SK-N-SH treated with all-trans-retinoic acid at 6 μM for 48 hours (cell line): ENCODE measurements at regions not wholly inside any gene's neighbourhood (a gene's known extent, or its start where the extent isn't known, plus 50 kb on each side); places are given as distances from the start of the nearest gene placed in this dataset.

Source experiments
- ATAC-seq: fragments of 200-7000 bp; cut with Tn5 transposase; 3 replicates; pipeline ENCODE4 v1.9.1; 2020; ENCODE audit warnings: mild to moderate bottlenecking, moderate library complexity
- ARNTL ChIP-seq: fragments of 450-650 bp; formaldehyde crosslinking; IDR thresholded peaks from 2 replicates; pipeline ENCODE4 v1.5.0; 2020; ENCODE audit warnings: low read depth, mild to moderate bottlenecking, moderate library complexity, borderline replicate concordance
- BACH2 ChIP-seq: fragments of 250-450 bp; sonication (Bioruptor Pico); IDR thresholded peaks from 2 replicates; pipeline ENCODE4 v1.9.0; 2021; ENCODE audit warnings: mild to moderate bottlenecking, borderline replicate concordance
- CREB5 ChIP-seq: fragments of 250-450 bp; sonication (Bioruptor Pico); IDR thresholded peaks from 2 replicates; pipeline ENCODE4 v1.5.1; 2020; ENCODE audit warnings: low read depth, mild to moderate bottlenecking, moderate library complexity
- CSRNP3 ChIP-seq: fragments of 250-450 bp; sonication (Bioruptor Pico); IDR thresholded peaks from 2 replicates; pipeline ENCODE4 v1.5.1; 2021; ENCODE audit warnings: mild to moderate bottlenecking, moderate library complexity
- ESRRG ChIP-seq: fragments of 250-450 bp; sonication (Bioruptor Pico); IDR thresholded peaks from 2 replicates; pipeline ENCODE4 v1.6.1; 2021; ENCODE audit warnings: mild to moderate bottlenecking
- GLIS3 ChIP-seq: fragments of 250-450 bp; sonication (Bioruptor Pico); IDR thresholded peaks from 2 replicates; pipeline ENCODE4 v1.5.0; 2020; ENCODE audit warnings: mild to moderate bottlenecking, moderate library complexity
- ISL1 ChIP-seq: fragments of 250-450 bp; sonication (Bioruptor Pico); IDR thresholded peaks from 2 replicates; pipeline ENCODE4 v2.1.2; 2022; ENCODE audit warnings: mild to moderate bottlenecking, moderate library complexity
- OSR1 ChIP-seq: fragments of 250-450 bp; sonication (Bioruptor Pico); IDR thresholded peaks from 2 replicates; pipeline ENCODE4 v1.8.0; 2022; ENCODE audit warnings: moderate library complexity, mild to moderate bottlenecking, inconsistent platforms
- PATZ1 ChIP-seq: fragments of 250-450 bp; sonication (Bioruptor Pico); IDR thresholded peaks from 2 replicates; pipeline ENCODE4 v1.8.0; 2020; ENCODE audit warnings: mild to moderate bottlenecking, moderate library complexity, borderline replicate concordance
- POU6F1 ChIP-seq: fragments of 250-450 bp; sonication (Bioruptor Pico); IDR thresholded peaks from 2 replicates; pipeline ENCODE4 v1.8.0; 2021; ENCODE audit warnings: low read depth, mild to moderate bottlenecking, moderate library complexity, borderline replicate concordance
- PPARA ChIP-seq: fragments of 250-450 bp; sonication (Bioruptor Pico); IDR thresholded peaks from 2 replicates; pipeline ENCODE4 v1.5.0; 2020; ENCODE audit warnings: mild to moderate bottlenecking, borderline replicate concordance
- RARB ChIP-seq: fragments of 250-450 bp; sonication (Bioruptor Pico); IDR thresholded peaks from 2 replicates; pipeline ENCODE4 v1.8.0; 2021; ENCODE audit warnings: mild to moderate bottlenecking, moderate library complexity
- SNAI2 ChIP-seq: fragments of 250-450 bp; sonication (Bioruptor Pico); IDR thresholded peaks from 2 replicates; pipeline ENCODE4 v1.5.0; 2020; ENCODE audit warnings: mild to moderate bottlenecking, moderate library complexity
- TCF4 ChIP-seq: fragments of 250-450 bp; sonication (Bioruptor Pico); IDR thresholded peaks from 2 replicates; pipeline ENCODE4 v1.8.0; 2021; ENCODE audit warnings: mild to moderate bottlenecking, moderate library complexity, borderline replicate concordance
- TSHZ2 ChIP-seq: fragments of 250-450 bp; sonication (Bioruptor Pico); IDR thresholded peaks from 2 replicates; pipeline ENCODE4 v1.5.0; 2020; ENCODE audit warnings: mild to moderate bottlenecking, moderate library complexity
- ZC3H10 ChIP-seq: fragments of 250-450 bp; sonication (Bioruptor Pico); IDR thresholded peaks from 2 replicates; pipeline ENCODE4 v1.5.1; 2021; ENCODE audit warnings: mild to moderate bottlenecking, moderate library complexity
- ZFP3 ChIP-seq: fragments of 250-450 bp; sonication (Bioruptor Pico); IDR thresholded peaks from 2 replicates; pipeline ENCODE4 v1.5.0; 2020; ENCODE audit warnings: mild to moderate bottlenecking, moderate library complexity
- ZFP30 ChIP-seq: fragments of 450-650 bp; formaldehyde crosslinking; IDR thresholded peaks from 2 replicates; pipeline ENCODE4 v1.5.0; 2022; ENCODE audit warnings: mild to moderate bottlenecking, moderate library complexity
- ZNF565 ChIP-seq: fragments of 450-650 bp; formaldehyde crosslinking; conservative IDR thresholded peaks from 2 replicates; pipeline ENCODE4 v1.5.0; 2020; ENCODE audit warnings: low read depth, mild to moderate bottlenecking, moderate library complexity
- ZNF70 ChIP-seq: fragments of 450-650 bp; formaldehyde crosslinking; IDR thresholded peaks from 2 replicates; pipeline ENCODE4 v1.5.0; 2020; ENCODE audit warnings: mild to moderate bottlenecking, moderate library complexity
- ZNF8 ChIP-seq: fragments of 450-650 bp; formaldehyde crosslinking; IDR thresholded peaks from 2 replicates; pipeline ENCODE4 v1.5.0; 2020; ENCODE audit warnings: mild to moderate bottlenecking, moderate library complexity

GRCh38 chr5:38608874-38609273 is 52.4 kb upstream of the LIFR start:
- TF ChIP-seq PATZ1 (no peak), ZC3H10 (CRISPR knock-in tag) (no peak), POU6F1 (no peak), ZNF565 (CRISPR knock-in tag) (no peak)
- no peak for ATAC-seq

GRCh38 chr5:38612851-38613250 is 56.4 kb upstream of the LIFR start:
- TF ChIP-seq ZNF565 (CRISPR knock-in tag): no peak
- no peak for TF ChIP-seq CREB5 (CRISPR knock-in tag)
- TF ChIP-seq ESRRG (CRISPR knock-in tag): no peak
- no peak for TF ChIP-seq GLIS3
- TF ChIP-seq ZFP30: no peak
- no peak for TF ChIP-seq OSR1
- TF ChIP-seq ZFP3: no peak
- TF ChIP-seq TCF4: no peak
- no peak for TF ChIP-seq CSRNP3
- no peak for TF ChIP-seq RARB (CRISPR knock-in tag)
- TF ChIP-seq ARNTL (CRISPR knock-in tag): no peak
- no peak for TF ChIP-seq TSHZ2 (CRISPR knock-in tag)
- no peak for TF ChIP-seq ZNF8
- TF ChIP-seq POU6F1: no peak
- no peak for TF ChIP-seq ZC3H10 (CRISPR knock-in tag)
- no peak for TF ChIP-seq ISL1 (CRISPR knock-in tag)
- TF ChIP-seq PATZ1: no peak
- no peak for TF ChIP-seq SNAI2 (CRISPR knock-in tag)
- TF ChIP-seq ZNF70 (CRISPR knock-in tag): no peak
- no peak for ATAC-seq

GRCh38 chr5:38613490-38613889 is 57.0 kb upstream of the LIFR start:
- ATAC-seq: no peak
- no peak for TF ChIP-seq RARB (CRISPR knock-in tag)
- TF ChIP-seq ARNTL (CRISPR knock-in tag): no peak
- no peak for TF ChIP-seq CREB5 (CRISPR knock-in tag)
- no peak for TF ChIP-seq ZFP3
- no peak for TF ChIP-seq PPARA (CRISPR knock-in tag)
- TF ChIP-seq BACH2 (CRISPR knock-in tag): no peak
- no peak for TF ChIP-seq PATZ1
